NCI-H345 treated with DMSO at 0.1 percent for 48 hours (cell line): ENCODE measurements at regions not wholly inside any gene's neighbourhood (a gene's known extent, or its start where the extent isn't known, plus 50 kb on each side); places are given as distances from the start of the nearest gene placed in this dataset.

Source experiments
- DNase-seq: peaks from one replicate; lab custom pipeline; 2025; ENCODE audit not compliant: unreplicated experiment; lab: John Stamatoyannopoulos, UW

- DNase-seq, result no peak
Measured at GRCh38 chr2:8391584-8391983, 290.3 kb upstream of the ID2 start.

- no peak for DNase-seq
Measured at GRCh38 chr2:8392098-8392866, 289.6 kb upstream of the ID2 start.

- DNase-seq, result no peak
Measured at GRCh38 chr2:8393506-8393905, 288.4 kb upstream of the ID2 start.

GRCh38 chr2:8394131-8394530, 287.7 kb upstream of the ID2 start:
- no peak for DNase-seq

GRCh38 chr2:8394569-8395359, 287.1 kb upstream of the ID2 start:
- DNase-seq, result no peak

GRCh38 chr2:8395718-8396117, 286.1 kb upstream of the ID2 start:
- no peak for DNase-seq

- no peak for DNase-seq
Measured at GRCh38 chr2:8398040-8398668, 283.7 kb upstream of the ID2 start.

GRCh38 chr2:8399731-8400130, 282.1 kb upstream of the ID2 start:
- no peak for DNase-seq

- DNase-seq, result no peak
Measured at GRCh38 chr2:8400196-8400595, 281.7 kb upstream of the ID2 start.

- peak; percentile 92 for DNase-seq
Measured at GRCh38 chr2:8402222-8402621, 279.6 kb upstream of the ID2 start.

- DNase-seq, result no peak
Measured at GRCh38 chr2:8403876-8404275, 278.0 kb upstream of the ID2 start.

GRCh38 chr2:8405334-8405733, 276.5 kb upstream of the ID2 start:
- no peak for DNase-seq

- DNase-seq, result no peak
Measured at GRCh38 chr2:8406271-8406670, 275.6 kb upstream of the ID2 start.

- DNase-seq, result no peak
Measured at GRCh38 chr2:8407332-8407731, 274.5 kb upstream of the ID2 start.

GRCh38 chr2:8408560-8409460, 273.0 kb upstream of the ID2 start:
- no peak for DNase-seq

- DNase-seq, result no peak
Measured at GRCh38 chr2:8409461-8410260, 272.2 kb upstream of the ID2 start.

GRCh38 chr2:8412082-8412481, 269.8 kb upstream of the ID2 start:
- DNase-seq, result no peak

GRCh38 chr2:8412586-8412985, 269.3 kb upstream of the ID2 start:
- no peak for DNase-seq

- no peak for DNase-seq
Measured at GRCh38 chr2:8413589-8414135, 268.2 kb upstream of the ID2 start.
